H54 (cell line): ENCODE measurements at regions not wholly inside any gene's neighbourhood (a gene's known extent, or its start where the extent isn't known, plus 50 kb on each side); places are given as distances from the start of the nearest gene placed in this dataset.
"Not testable (repeated sequence)": the region's sequence is repeated elsewhere in the genome, so short reads cannot be mapped to it uniquely, and the experiment has no call there.

Experiments used
- DNase-seq: peaks from one replicate; pipeline ENCODE4 v3.0.0; 2011; ENCODE audit warnings: low spot score, mixed read lengths; ENCODE audit not compliant: insufficient read length
- FAIRE-seq: peaks from 3 replicates; lab custom pipeline; 2011; peaks lifted over from hg19 to GRCh38; lab: Jason Lieb, UNC
- POLR2A ChIP-seq: IDR thresholded peaks from 2 replicates; pipeline ENCODE4 v1.6.1; 2011; ENCODE audit warnings: low read depth, mild to moderate bottlenecking, low read length

GRCh38 chr7:51961804-51962203, 645.2 kb upstream of the COBL start:
- FAIRE-seq (no peak), DNase-seq (no peak)
- TF ChIP-seq POLR2A: no peak

DNA sequence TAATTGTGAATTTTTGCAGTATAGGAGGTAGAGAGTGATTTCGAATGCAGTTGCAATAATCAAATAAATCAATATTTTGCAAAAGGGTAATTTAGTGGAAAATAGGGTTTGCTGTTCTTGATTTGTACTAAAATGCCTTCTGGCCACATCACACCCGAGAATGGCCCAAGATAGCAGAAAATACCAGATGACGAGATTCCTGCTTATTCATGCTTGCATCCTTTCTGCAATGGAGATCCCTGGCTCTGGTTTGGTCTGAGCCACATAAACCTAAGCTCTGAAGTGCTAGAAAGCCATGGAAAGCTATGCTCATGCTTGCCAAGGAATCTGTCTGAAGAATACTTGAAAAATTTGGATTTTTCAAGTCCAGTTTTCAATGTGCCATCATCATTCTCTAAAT, 634.2 kb upstream of the COBL start:
- FAIRE-seq: no peak
- DNase-seq: no peak

GRCh38 chr7:51949726-51950644, 633.4 kb upstream of the COBL start:
- DNase-seq: no peak
- no peak for FAIRE-seq

More for the DNA sequence above, 634.2 kb upstream of the COBL start:
- TF ChIP-seq POLR2A: no peak

GRCh38 chr7:51930834-51931233, 614.2 kb upstream of the COBL start:
- TF ChIP-seq POLR2A: no peak
- FAIRE-seq: no peak

More at GRCh38 chr7:51949726-51950644, 633.4 kb upstream of the COBL start:
- no peak for TF ChIP-seq POLR2A

GRCh38 chr7:51929818-51930217, 613.2 kb upstream of the COBL start:
- TF ChIP-seq POLR2A: no peak
- FAIRE-seq (no peak), DNase-seq (no peak)

More at GRCh38 chr7:51930834-51931233, 614.2 kb upstream of the COBL start:
- no peak for DNase-seq

DNA sequence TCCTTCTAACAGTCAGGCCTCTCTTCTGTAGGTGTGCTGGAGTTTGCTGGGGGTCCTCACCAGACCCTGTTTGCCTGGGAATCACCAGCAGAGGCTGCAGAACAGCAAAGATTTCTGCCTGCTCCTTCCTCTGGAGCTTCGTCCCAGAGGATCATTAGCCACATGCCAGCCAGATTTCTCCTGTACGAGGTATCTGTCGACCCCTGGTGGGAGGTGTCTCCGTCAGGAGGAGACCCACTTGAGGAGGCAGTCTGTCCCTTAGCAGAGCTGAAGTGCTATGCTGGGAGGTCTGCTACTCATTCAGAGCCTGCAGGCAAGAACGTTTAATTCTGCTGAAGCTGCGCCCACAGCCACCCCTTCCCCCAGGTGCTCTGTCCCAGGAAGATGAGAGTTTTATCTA, 611.1 kb upstream of the COBL start:
- DNase-seq: no peak
- FAIRE-seq: no peak
- no peak for TF ChIP-seq POLR2A

- FAIRE-seq: no peak
Measured at GRCh38 chr7:51918581-51918980, 602.0 kb upstream of the COBL start.

GRCh38 chr7:51901489-51901840, 584.9 kb upstream of the COBL start:
- DNase-seq (no peak), FAIRE-seq (no peak)
- no peak for TF ChIP-seq POLR2A

More at GRCh38 chr7:51918581-51918980, 602.0 kb upstream of the COBL start:
- no peak for DNase-seq
- no peak for TF ChIP-seq POLR2A

- FAIRE-seq, DNase-seq: not testable (repeated sequence)
Measured at GRCh38 chr7:51900755-51901488, 584.3 kb upstream of the COBL start.

- DNase-seq (no peak), FAIRE-seq (no peak)
- no peak for TF ChIP-seq POLR2A
Measured at GRCh38 chr7:51899611-51900010, 583.0 kb upstream of the COBL start.

GRCh38 chr7:51882412-51882811, 565.8 kb upstream of the COBL start:
- TF ChIP-seq POLR2A: no peak
- FAIRE-seq: no peak
- no peak for DNase-seq

- FAIRE-seq: no peak
- no peak for DNase-seq
Measured at GRCh38 chr7:51881309-51881708, 564.7 kb upstream of the COBL start.

GRCh38 chr7:51878865-51879264, 562.3 kb upstream of the COBL start:
- no peak for TF ChIP-seq POLR2A
- DNase-seq: no peak
- no peak for FAIRE-seq

More at GRCh38 chr7:51881309-51881708, 564.7 kb upstream of the COBL start:
- TF ChIP-seq POLR2A: no peak

- no peak for DNase-seq
- TF ChIP-seq POLR2A: no peak
- no peak for FAIRE-seq
Measured at GRCh38 chr7:51869452-51869851, 552.8 kb upstream of the COBL start.
